ENCODE measurements at regions not wholly inside any gene's neighbourhood (a gene's known extent, or its start where the extent isn't known, plus 50 kb on each side); places are given as distances from the start of the nearest gene placed in this dataset.

- TF ChIP-seq, protein P1, sequence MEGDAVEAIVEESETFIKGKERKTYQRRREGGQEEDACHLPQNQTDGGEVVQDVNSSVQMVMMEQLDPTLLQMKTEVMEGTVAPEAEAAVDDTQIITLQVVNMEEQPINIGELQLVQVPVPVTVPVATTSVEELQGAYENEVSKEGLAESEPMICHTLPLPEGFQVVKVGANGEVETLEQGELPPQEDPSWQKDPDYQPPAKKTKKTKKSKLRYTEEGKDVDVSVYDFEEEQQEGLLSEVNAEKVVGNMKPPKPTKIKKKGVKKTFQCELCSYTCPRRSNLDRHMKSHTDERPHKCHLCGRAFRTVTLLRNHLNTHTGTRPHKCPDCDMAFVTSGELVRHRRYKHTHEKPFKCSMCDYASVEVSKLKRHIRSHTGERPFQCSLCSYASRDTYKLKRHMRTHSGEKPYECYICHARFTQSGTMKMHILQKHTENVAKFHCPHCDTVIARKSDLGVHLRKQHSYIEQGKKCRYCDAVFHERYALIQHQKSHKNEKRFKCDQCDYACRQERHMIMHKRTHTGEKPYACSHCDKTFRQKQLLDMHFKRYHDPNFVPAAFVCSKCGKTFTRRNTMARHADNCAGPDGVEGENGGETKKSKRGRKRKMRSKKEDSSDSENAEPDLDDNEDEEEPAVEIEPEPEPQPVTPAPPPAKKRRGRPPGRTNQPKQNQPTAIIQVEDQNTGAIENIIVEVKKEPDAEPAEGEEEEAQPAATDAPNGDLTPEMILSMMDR (IDR thresholded peaks at IDR 0.05; ENCODE audit: insufficient read depth, low read length, missing control alignments) = no peak
- ChIA-PET POLR2A (no interaction called here), CTCF (interaction anchor here (0.8 to 1.5 kb wide), 3 partner anchors 66 to 592 kb away, joined by 3 read pairs; partner anchors contain the start of gene WDR41)
- H3K4me3 ChIP-seq (ENCODE audit: low read depth, low read length) = no peak overlapping the region
- DNase-seq (ENCODE audit: low read depth, low spot score) = no peak
Observed at GRCh38 chr5:77558266-77558665, 66.2 kb upstream of the WDR41 start.

DNA sequence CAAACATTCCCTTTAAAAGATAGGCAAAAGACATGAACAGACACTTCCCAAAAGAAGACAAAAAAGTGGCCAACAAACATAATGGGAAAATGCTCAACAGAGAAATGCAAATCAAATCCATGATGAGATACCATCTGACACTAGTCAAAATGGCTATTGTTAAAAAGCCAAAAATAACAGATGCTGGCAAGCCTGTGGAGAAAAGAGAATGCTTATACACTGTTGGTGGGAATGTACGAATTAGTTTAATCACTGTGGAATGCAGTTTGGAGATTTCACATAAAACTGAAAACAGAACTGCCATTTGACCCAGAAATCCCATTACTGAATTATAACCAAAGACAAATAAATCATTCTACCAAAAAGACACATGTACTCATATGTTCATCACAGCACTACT lies 58.3 kb upstream of the WDR41 start:
- ChIA-PET CTCF (no interaction called here), POLR2A (no interaction called here)
- TF ChIP-seq, protein P1 (IDR thresholded peaks at IDR 0.05; ENCODE audit: insufficient read depth, low read length, missing control alignments) = no peak
- no peak for DNase-seq (ENCODE audit: low read depth, low spot score)
- H3K4me3 ChIP-seq (ENCODE audit: low read depth, low read length) = no peak overlapping the region

DNA sequence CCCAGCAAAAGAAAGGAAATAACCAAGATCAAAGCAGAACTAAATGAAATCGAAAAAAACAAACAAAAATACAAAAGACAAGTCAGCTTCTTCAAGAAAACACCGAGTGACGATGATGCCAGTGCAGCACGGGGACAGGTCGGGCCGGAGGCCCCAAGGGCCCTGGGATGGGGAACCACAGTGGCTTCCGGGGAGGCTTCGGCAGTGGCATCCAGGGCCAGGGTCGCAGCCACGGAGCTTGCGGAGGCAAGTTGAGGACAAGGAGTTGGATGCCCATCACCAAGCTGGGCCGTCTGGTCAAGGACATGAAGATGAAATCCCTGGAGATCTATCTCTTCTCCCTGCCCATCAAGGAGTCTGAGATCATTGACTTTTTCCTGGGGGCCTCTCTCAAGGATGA lies 53.2 kb upstream of the WDR41 start:
- TF ChIP-seq, protein P1 (IDR thresholded peaks at IDR 0.05; ENCODE audit: insufficient read depth, low read length, missing control alignments) = no peak
- no peak overlapping the region for H3K4me3 ChIP-seq (ENCODE audit: low read depth, low read length)
- POLR2A ChIA-PET = no interaction called here
- DNase-seq (ENCODE audit: low read depth, low spot score) = no peak
- CTCF ChIA-PET = interaction anchor here (1.8 kb wide), 1 partner anchor 15 kb away, joined by 6 read pairs; no protein-coding TSS in a partner anchor

All from AG04449 (cell line).